T-helper 1 cell treated with Interleukin-12 subunit alpha and Interleukin-12 subunit beta and Interleukin-4 antibody, amounts not matched to agents 30 μg/mL and 1 μg/mL, for 36 hours (primary cell): ENCODE measurements at regions not wholly inside any gene's neighbourhood (a gene's known extent, or its start where the extent isn't known, plus 50 kb on each side); places are given as distances from the start of the nearest gene placed in this dataset.

ENCODE experiments used
- H3K27ac Mint-ChIP-seq: one replicate; pipeline ENCODE4 v1.8.0; 2021; ENCODE audit warnings: mild to moderate bottlenecking, mixed read lengths
- H3K27me3 Mint-ChIP-seq: one replicate; pipeline ENCODE4 v1.8.0; 2021; ENCODE audit warnings: low read depth, mixed read lengths
- H3K36me3 Mint-ChIP-seq: one replicate; pipeline ENCODE4 v1.8.0; 2021; ENCODE audit warnings: low read depth, mixed read lengths
- H3K4me1 Mint-ChIP-seq: one replicate; pipeline ENCODE4 v1.8.0; 2021; ENCODE audit warnings: low read depth, mixed read lengths
- H3K4me3 Mint-ChIP-seq: one replicate; pipeline ENCODE4 v1.8.0; 2021; ENCODE audit warnings: mild to moderate bottlenecking, moderate library complexity, mixed read lengths
- H3K9me3 Mint-ChIP-seq: one replicate; pipeline ENCODE4 v1.8.0; 2021; ENCODE audit warnings: mixed read lengths

DNA sequence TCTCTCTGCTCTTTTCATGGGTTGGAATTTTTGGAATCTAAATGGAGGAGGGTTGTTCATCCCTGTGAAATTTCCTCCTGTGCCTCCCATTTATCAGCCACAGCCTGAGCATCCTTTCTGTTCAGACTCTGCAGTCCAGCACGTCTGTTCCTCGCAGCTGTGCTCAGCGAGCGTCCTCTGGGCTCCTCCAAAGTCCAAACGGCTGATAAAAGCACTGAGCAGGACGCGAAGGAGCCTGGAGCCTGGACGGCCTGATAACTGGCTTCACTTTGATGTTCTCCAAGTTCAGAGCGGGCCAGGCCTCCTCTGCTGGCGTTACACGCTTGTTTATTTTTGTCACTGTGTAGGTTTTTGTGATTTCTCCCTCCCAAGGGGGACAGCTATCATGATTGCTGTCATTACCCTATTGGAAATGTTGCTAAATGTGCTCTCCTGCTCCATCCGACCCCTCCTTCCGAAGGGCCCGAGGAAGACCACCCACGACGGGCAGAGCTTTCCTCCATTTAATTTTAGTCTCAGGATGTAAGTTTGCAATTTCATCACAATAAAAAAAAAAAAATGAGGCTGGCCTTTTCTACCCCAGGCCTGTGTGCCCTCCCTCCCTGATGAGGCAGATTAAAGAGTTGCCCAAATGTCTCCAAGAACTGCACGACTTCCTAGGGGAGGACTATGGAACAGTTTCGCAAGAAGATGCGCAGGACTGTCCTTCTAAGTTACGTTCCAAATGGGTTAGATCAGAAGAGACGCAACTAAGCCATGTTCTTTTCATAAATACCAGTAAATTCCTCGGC lies 290.5 kb upstream of the FOXF1 start:
- peaks cover 7% of the 10 kb centered on the region for H3K27me3 Mint-ChIP-seq
- H3K36me3 Mint-ChIP-seq: no peaks in the 10 kb centered on the region
- H3K4me1 Mint-ChIP-seq: no peaks in the 10 kb centered on the region
- H3K4me3 Mint-ChIP-seq: no peak overlapping the region
- no peaks in the 10 kb centered on the region for H3K9me3 Mint-ChIP-seq
- H3K27ac Mint-ChIP-seq: no peak overlapping the region

DNA sequence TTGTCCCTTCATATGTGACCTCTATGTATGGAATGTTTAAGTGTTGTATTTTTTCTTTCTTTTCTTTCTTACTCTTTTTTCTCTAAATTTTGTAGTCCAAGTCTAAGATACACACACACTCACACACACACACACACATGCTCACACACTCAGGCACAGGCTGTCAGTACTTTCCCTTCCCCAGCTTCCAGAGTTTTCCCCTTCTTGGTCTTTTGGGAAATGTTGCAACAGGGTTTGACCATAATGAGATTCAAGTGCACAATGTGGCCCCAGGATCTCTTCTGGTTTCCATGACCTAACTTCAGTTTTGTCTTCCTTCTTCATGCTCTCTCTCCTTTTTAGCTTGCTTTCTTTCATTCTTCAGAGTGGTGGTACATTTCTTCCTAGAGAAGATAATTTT lies 289.8 kb upstream of the FOXF1 start:
- H3K27me3 Mint-ChIP-seq: peaks cover 7% of the 10 kb centered on the region
- H3K27ac Mint-ChIP-seq: no peak overlapping the region
- H3K9me3 Mint-ChIP-seq: no peaks in the 10 kb centered on the region
- no peaks in the 10 kb centered on the region for H3K36me3 Mint-ChIP-seq
- no peaks in the 10 kb centered on the region for H3K4me1 Mint-ChIP-seq
- H3K4me3 Mint-ChIP-seq: no peak overlapping the region

GRCh38 chr16:86221085-86221484 lies 289.2 kb upstream of the FOXF1 start:
- Mint-ChIP-seq H3K27ac (no peak overlapping the region), H3K36me3 (no peaks in the 10 kb centered on the region), H3K4me3 (no peak overlapping the region), H3K9me3 (no peaks in the 10 kb centered on the region), H3K27me3 (peaks cover 7% of the 10 kb centered on the region), H3K4me1 (no peaks in the 10 kb centered on the region)

- Mint-ChIP-seq H3K9me3 (no peaks in the 10 kb centered on the region), H3K4me1 (no peaks in the 10 kb centered on the region), H3K4me3 (no peak overlapping the region), H3K27me3 (peaks cover 9% of the 10 kb centered on the region), H3K27ac (no peak overlapping the region), H3K36me3 (no peaks in the 10 kb centered on the region)
Observed at GRCh38 chr16:86222547-86222946, 287.8 kb upstream of the FOXF1 start.

- Mint-ChIP-seq H3K4me1 (no peaks in the 10 kb centered on the region), H3K27me3 (peaks cover 11% of the 10 kb centered on the region), H3K36me3 (no peaks in the 10 kb centered on the region), H3K4me3 (no peak overlapping the region), H3K27ac (no peak overlapping the region), H3K9me3 (no peaks in the 10 kb centered on the region)
Observed at GRCh38 chr16:86222965-86223551, 287.3 kb upstream of the FOXF1 start.

GRCh38 chr16:86224126-86224525 lies 286.2 kb upstream of the FOXF1 start:
- Mint-ChIP-seq H3K4me1 (no peaks in the 10 kb centered on the region), H3K27ac (no peak overlapping the region), H3K36me3 (no peaks in the 10 kb centered on the region), H3K27me3 (peaks cover 11% of the 10 kb centered on the region), H3K4me3 (no peak overlapping the region), H3K9me3 (no peaks in the 10 kb centered on the region)

DNA sequence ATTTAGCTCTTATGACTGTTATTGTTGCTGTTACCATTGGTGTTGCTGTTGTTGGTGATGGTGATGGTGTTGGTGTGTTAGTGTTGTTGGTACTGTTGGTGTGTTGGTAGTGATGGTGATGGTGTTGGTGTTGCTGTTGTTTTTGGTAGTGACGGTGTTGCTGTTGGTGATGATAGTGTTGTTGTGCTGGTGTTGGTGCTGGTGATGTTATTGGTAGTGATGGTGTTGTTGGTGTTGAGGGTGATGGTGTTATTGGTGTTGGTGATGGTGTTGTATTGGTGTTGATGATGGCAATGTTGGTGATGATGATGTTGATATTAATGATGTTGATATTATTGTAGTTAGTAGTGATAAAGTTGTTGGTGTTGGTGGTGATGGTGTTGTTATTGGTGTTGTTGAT lies 285.7 kb upstream of the FOXF1 start:
- H3K36me3 Mint-ChIP-seq: no peaks in the 10 kb centered on the region
- H3K27ac Mint-ChIP-seq: no peak overlapping the region
- no peaks in the 10 kb centered on the region for H3K4me1 Mint-ChIP-seq
- no peak overlapping the region for H3K4me3 Mint-ChIP-seq
- H3K27me3 Mint-ChIP-seq: peaks cover 11% of the 10 kb centered on the region
- no peaks in the 10 kb centered on the region for H3K9me3 Mint-ChIP-seq

DNA sequence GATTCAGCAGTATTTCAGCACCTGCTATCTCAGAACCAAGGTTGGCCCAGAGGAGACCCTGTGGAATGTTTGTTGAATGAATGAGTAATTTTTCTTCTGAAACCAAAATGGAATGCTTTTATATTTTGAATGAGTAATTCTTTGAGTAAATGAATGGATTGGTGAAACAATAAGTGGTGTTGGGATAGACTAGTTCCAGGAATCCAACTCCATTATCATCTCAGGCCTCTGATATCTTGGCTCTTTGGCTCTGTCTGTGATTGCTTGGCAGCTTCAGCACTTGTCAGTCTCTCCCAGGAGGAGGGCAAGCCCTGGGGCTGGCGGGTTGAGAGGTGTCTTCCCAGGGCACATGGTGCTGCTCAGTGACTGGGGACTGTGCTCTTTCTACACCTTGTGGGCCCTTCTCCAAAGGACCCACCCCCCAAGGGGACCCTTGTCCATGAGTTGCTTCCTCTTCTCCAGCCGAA lies 284.4 kb upstream of the FOXF1 start:
- Mint-ChIP-seq H3K27me3 (peaks cover 11% of the 10 kb centered on the region), H3K4me3 (no peak overlapping the region), H3K36me3 (no peaks in the 10 kb centered on the region), H3K4me1 (no peaks in the 10 kb centered on the region), H3K9me3 (no peaks in the 10 kb centered on the region), H3K27ac (no peak overlapping the region)

GRCh38 chr16:86227041-86227440 lies 283.3 kb upstream of the FOXF1 start:
- H3K4me3 Mint-ChIP-seq: no peak overlapping the region
- no peak overlapping the region for H3K27ac Mint-ChIP-seq
- H3K36me3 Mint-ChIP-seq: no peaks in the 10 kb centered on the region
- H3K9me3 Mint-ChIP-seq: no peaks in the 10 kb centered on the region
- no peaks in the 10 kb centered on the region for H3K4me1 Mint-ChIP-seq
- peaks cover 11% of the 10 kb centered on the region for H3K27me3 Mint-ChIP-seq

DNA sequence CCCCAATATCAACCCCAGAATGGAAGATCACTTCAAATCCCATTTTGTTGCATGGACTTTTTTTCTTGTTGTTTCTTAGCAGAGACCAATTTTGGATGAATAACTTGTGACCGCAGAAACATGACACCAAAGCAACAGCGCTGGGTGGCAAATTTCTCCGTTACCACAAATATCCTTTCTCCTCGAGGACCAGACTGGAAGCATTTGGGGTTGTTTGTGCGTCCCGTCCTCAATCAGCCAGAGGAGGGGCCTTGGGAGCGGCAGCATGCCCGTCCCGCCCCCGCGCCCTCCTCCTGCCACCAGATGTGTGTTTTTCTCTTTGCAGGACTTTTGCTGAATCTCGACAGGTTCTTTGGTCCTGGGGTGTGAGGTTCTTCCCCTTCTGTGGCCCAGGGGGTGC lies 282.5 kb upstream of the FOXF1 start:
- Mint-ChIP-seq H3K9me3 (no peaks in the 10 kb centered on the region), H3K27ac (no peak overlapping the region), H3K4me1 (no peaks in the 10 kb centered on the region), H3K27me3 (peaks cover 7% of the 10 kb centered on the region), H3K4me3 (no peak overlapping the region), H3K36me3 (no peaks in the 10 kb centered on the region)

GRCh38 chr16:86228713-86229112 lies 281.6 kb upstream of the FOXF1 start:
- H3K4me3 Mint-ChIP-seq: no peak overlapping the region
- H3K9me3 Mint-ChIP-seq: no peaks in the 10 kb centered on the region
- peaks cover 4% of the 10 kb centered on the region for H3K27me3 Mint-ChIP-seq
- no peak overlapping the region for H3K27ac Mint-ChIP-seq
- no peaks in the 10 kb centered on the region for H3K36me3 Mint-ChIP-seq
- H3K4me1 Mint-ChIP-seq: no peaks in the 10 kb centered on the region

GRCh38 chr16:86229283-86229682 lies 281.0 kb upstream of the FOXF1 start:
- Mint-ChIP-seq H3K4me3 (no peak overlapping the region), H3K9me3 (no peaks in the 10 kb centered on the region)

GRCh38 chr16:86229866-86230656 lies 280.3 kb upstream of the FOXF1 start:
- Mint-ChIP-seq H3K4me1 (no peaks in the 10 kb centered on the region), H3K9me3 (no peaks in the 10 kb centered on the region), H3K4me3 (no peak overlapping the region), H3K36me3 (no peaks in the 10 kb centered on the region), H3K27ac (no peak overlapping the region), H3K27me3 (peaks cover 4% of the 10 kb centered on the region)

More at GRCh38 chr16:86229283-86229682, 281.0 kb upstream of the FOXF1 start:
- Mint-ChIP-seq H3K27ac (no peak overlapping the region), H3K36me3 (no peaks in the 10 kb centered on the region), H3K4me1 (no peaks in the 10 kb centered on the region), H3K27me3 (peaks cover 4% of the 10 kb centered on the region)

DNA sequence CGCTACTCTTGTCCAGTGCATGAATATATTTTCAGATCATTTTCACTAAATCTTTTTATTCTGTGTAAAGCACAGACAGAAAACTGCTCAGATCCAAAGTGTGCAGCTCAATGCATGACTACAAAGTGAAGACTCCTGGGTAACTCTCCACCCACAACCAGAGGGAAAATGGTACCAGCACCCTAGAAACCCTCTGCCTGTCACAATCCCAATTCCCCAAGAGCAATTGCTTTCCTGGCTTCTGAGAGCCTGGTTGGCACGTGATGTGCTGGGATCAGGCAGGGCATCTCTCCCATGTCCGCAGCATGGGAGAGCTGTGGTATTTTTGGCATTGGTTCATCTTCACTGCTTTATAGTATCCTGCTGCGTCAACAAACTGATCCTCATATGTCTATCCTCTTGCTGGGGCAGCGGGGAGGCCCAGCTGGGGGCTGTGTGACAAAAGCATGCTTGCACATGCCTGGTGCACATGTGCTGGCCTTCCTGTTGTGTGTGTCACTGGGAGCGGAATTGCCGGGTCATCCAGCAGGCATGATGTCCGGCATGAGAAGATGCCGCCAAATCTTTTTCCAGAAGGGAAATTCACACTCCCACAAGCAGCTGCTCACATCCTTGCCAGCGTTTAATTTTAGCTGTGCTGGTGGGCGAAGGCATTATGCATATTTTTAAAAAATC lies 278.9 kb upstream of the FOXF1 start:
- H3K27me3 Mint-ChIP-seq: peaks cover 4% of the 10 kb centered on the region
- no peak overlapping the region for H3K4me3 Mint-ChIP-seq

More for the DNA sequence above, 278.9 kb upstream of the FOXF1 start:
- Mint-ChIP-seq H3K36me3 (no peaks in the 10 kb centered on the region), H3K4me1 (no peaks in the 10 kb centered on the region), H3K27ac (no peak overlapping the region), H3K9me3 (no peaks in the 10 kb centered on the region)
